ENCODE measurements at regions not wholly inside any gene's neighbourhood (a gene's known extent, or its start where the extent isn't known, plus 50 kb on each side); places are given as distances from the start of the nearest gene placed in this dataset.

- Mint-ChIP-seq H3K9me3 (ENCODE audit: low read depth) (peaks cover 11% of the 10 kb centered on the region), H3K4me1 (ENCODE audit: low read depth) (peaks cover 26% of the 10 kb centered on the region), H3K4me3 (ENCODE audit: unreplicated experiment) (no peak overlapping the region), H3K27me3 (ENCODE audit: low read depth) (peaks cover 7% of the 10 kb centered on the region), H3K27ac (ENCODE audit: unreplicated experiment) (no peak overlapping the region), H3K36me3 (ENCODE audit: low read depth) (no peaks in the 10 kb centered on the region)
- no peak for DNase-seq (ENCODE audit: low spot score)
- no peak for TF ChIP-seq CTCF (IDR thresholded peaks at IDR 0.05)
Observed at GRCh38 chr2:71853858-71854257, 293.8 kb downstream of the CYP26B1 start.

DNA sequence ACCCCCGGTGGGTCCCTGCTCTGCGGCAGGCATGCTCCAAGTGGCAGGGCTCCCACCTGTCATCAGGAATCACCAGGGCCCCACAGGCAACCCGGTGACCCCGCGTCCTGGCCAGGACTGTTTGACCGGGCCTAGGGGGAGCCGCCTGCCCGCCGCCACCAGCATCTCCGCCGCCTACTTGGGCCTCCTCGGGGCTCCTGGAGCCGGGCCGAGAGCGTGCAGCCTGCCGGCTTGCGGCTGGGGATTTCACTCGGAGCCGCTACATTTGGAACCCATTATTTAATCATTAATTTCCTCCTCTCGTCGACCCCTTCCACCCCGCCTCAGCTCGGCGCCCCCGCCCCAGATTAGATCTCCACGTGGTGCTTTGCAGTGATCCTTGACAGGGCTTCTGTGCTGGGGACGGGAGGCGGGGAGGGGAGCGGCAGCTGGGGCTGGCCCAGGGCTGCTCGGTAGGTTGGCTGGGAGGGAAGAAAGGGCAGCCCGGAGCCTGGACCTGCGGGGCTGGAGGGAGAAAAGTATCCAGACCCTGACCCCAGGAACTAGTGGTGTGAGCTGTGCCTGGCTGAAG lies 295.4 kb downstream of the CYP26B1 start:
- Mint-ChIP-seq H3K36me3 (ENCODE audit: low read depth) (no peaks in the 10 kb centered on the region), H3K4me1 (ENCODE audit: low read depth) (peaks cover 26% of the 10 kb centered on the region), H3K9me3 (ENCODE audit: low read depth) (peaks cover 11% of the 10 kb centered on the region), H3K27me3 (ENCODE audit: low read depth) (peaks cover 7% of the 10 kb centered on the region), H3K27ac (ENCODE audit: unreplicated experiment) (no peak overlapping the region), H3K4me3 (ENCODE audit: unreplicated experiment) (no peak overlapping the region)
- no peak for DNase-seq (ENCODE audit: low spot score)
- no peak for TF ChIP-seq CTCF (IDR thresholded peaks at IDR 0.05)

DNA sequence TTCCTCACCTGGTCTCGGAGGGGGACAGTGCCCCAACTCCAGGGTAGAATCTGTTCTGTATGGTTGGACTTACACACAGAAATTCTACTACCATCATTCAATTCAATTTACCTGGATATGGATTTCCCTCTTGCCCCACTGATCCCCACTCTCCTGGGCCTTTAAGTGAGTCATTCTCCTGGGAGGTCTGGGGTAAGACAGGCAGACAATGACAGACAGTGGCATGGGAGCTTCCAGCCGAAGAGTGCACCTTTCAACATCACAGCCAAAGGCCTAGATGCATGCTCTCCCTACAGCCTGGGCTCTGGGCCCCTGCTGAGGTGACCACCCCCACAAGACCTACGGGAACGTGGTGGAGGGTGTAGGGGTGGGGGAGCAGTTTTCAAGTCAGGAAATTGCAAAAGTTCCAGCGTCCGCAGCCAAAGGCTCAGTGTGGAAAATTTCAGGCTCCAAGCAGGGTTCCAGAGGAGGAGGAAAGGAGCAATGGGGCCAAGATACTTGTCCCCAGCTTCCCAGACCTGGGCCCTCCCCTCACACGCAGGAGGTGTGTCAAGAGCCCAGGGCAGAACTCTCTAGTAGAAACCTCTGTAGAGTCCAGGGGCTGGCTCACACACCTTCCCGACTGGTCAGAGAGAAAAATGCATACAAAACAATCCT lies 296.4 kb downstream of the CYP26B1 start:
- no peak for DNase-seq (ENCODE audit: low spot score)
- H3K9me3 Mint-ChIP-seq (ENCODE audit: low read depth), result peaks cover 11% of the 10 kb centered on the region
- peaks cover 7% of the 10 kb centered on the region for H3K27me3 Mint-ChIP-seq (ENCODE audit: low read depth)
- H3K4me1 Mint-ChIP-seq (ENCODE audit: low read depth), result peaks cover 26% of the 10 kb centered on the region
- no peak overlapping the region for H3K4me3 Mint-ChIP-seq (ENCODE audit: unreplicated experiment)
- TF ChIP-seq CTCF (IDR thresholded peaks at IDR 0.05), result no peak
- no peak overlapping the region for H3K27ac Mint-ChIP-seq (ENCODE audit: unreplicated experiment)
- H3K36me3 Mint-ChIP-seq (ENCODE audit: low read depth), result no peaks in the 10 kb centered on the region

GRCh38 chr2:71850306-71850801 lies 297.3 kb downstream of the CYP26B1 start:
- peaks cover 26% of the 10 kb centered on the region for H3K4me1 Mint-ChIP-seq (ENCODE audit: low read depth)
- H3K36me3 Mint-ChIP-seq (ENCODE audit: low read depth), result no peaks in the 10 kb centered on the region
- H3K27me3 Mint-ChIP-seq (ENCODE audit: low read depth), result peaks cover 7% of the 10 kb centered on the region
- no peak for DNase-seq (ENCODE audit: low spot score)
- peaks cover 3% of the 10 kb centered on the region for H3K9me3 Mint-ChIP-seq (ENCODE audit: low read depth)
- no peak for TF ChIP-seq CTCF (IDR thresholded peaks at IDR 0.05)
- H3K4me3 Mint-ChIP-seq (ENCODE audit: unreplicated experiment), result no peak overlapping the region
- peak overlapping the region; percentile 63 for H3K27ac Mint-ChIP-seq (ENCODE audit: unreplicated experiment)

- no peak for DNase-seq (ENCODE audit: low spot score)
- H3K4me3 Mint-ChIP-seq (ENCODE audit: unreplicated experiment), result no peak overlapping the region
- no peak for TF ChIP-seq CTCF (IDR thresholded peaks at IDR 0.05)
- peaks cover 26% of the 10 kb centered on the region for H3K4me1 Mint-ChIP-seq (ENCODE audit: low read depth)
- peak overlapping the region; percentile 63 for H3K27ac Mint-ChIP-seq (ENCODE audit: unreplicated experiment)
- no peaks in the 10 kb centered on the region for H3K9me3 Mint-ChIP-seq (ENCODE audit: low read depth)
- no peaks in the 10 kb centered on the region for H3K36me3 Mint-ChIP-seq (ENCODE audit: low read depth)
- H3K27me3 Mint-ChIP-seq (ENCODE audit: low read depth), result peaks cover 7% of the 10 kb centered on the region
Observed at GRCh38 chr2:71849607-71850305, 297.9 kb downstream of the CYP26B1 start.
